ENCODE measurements at regions not wholly inside any gene's neighbourhood (a gene's known extent, or its start where the extent isn't known, plus 50 kb on each side); places are given as distances from the start of the nearest gene placed in this dataset.

DNA sequence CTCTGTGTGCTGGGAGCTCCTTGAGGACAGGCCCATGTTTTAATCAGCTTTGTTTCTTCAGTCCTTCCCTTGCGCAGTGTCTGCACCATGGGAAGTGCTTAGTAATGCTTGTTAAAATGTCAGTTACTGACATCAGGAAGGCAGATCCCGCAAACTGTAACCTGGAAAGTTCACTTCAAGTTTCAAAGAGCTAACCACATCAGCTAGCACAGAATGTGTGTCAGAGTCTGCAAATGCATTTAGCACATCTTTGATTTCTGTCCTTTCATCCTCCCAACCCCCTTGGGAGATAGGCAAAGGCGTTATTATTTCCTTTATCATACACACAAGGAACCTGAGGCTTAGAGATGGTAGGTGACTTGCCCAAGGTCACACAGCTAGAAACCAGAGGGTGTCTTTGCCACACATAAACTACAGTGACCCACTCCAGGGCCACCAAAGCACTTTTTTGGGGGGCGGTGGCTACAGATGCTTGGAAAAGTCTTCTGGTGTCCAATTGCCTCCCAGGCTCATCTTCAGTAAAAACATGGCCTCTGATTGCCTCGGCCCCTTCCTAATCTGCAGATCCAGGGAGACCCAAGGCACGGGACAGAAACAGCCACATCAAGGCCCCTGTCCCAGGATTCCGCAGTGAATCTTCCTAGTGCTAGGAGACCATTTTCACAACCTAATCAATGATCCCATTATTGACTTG, 116.2 kb upstream of the GPR26 start:
- Histone ChIP-seq H3K27ac (no peak overlapping the region), H3K4me3 (no peak overlapping the region), H3K4me1 (no peaks in the 10 kb centered on the region), H3K27me3 (peaks cover 0 to 66% (median 4%) of the 10 kb centered on the region in 3 donors), H3K9me3 (no peaks in the 10 kb centered on the region), H3K36me3 (no peaks in the 10 kb centered on the region)
- 79 to 88% (median 84%) methylated on average over 7 of the region's 7 CpGs for WGBS, 5 donors
- TF ChIP-seq EP300 (IDR thresholded peaks at IDR 0.05) (no peak), POLR2AphosphoS5 (IDR thresholded peaks at IDR 0.05) (no peak), POLR2A (IDR thresholded peaks at IDR 0.05) (no peak)
- TF ChIP-seq, protein P1, sequence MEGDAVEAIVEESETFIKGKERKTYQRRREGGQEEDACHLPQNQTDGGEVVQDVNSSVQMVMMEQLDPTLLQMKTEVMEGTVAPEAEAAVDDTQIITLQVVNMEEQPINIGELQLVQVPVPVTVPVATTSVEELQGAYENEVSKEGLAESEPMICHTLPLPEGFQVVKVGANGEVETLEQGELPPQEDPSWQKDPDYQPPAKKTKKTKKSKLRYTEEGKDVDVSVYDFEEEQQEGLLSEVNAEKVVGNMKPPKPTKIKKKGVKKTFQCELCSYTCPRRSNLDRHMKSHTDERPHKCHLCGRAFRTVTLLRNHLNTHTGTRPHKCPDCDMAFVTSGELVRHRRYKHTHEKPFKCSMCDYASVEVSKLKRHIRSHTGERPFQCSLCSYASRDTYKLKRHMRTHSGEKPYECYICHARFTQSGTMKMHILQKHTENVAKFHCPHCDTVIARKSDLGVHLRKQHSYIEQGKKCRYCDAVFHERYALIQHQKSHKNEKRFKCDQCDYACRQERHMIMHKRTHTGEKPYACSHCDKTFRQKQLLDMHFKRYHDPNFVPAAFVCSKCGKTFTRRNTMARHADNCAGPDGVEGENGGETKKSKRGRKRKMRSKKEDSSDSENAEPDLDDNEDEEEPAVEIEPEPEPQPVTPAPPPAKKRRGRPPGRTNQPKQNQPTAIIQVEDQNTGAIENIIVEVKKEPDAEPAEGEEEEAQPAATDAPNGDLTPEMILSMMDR (IDR thresholded peaks at IDR 0.05): no peak
- intact Hi-C loops (cut with DNase I; ENCODE audit: low total_unique reads): no loop called here
- DNase-seq: no peak

GRCh38 chr10:123550675-123551096, 115.5 kb upstream of the GPR26 start:
- WGBS, 5 donors: 35 to 64% (median 46%) methylated on average over 6 to 9 of the region's 9 CpGs
- Histone ChIP-seq H3K36me3 (no peaks in the 10 kb centered on the region), H3K9me3 (no peaks in the 10 kb centered on the region), H3K27ac (no peak overlapping the region), H3K4me3 (no peak overlapping the region), H3K4me1 (no peaks in the 10 kb centered on the region), H3K27me3 (peaks cover 0 to 72% (median 4%) of the 10 kb centered on the region in 3 donors)
- DNase-seq: no peak
- no peak for TF ChIP-seq POLR2AphosphoS5 (IDR thresholded peaks at IDR 0.05)
- no peak for TF ChIP-seq POLR2A (IDR thresholded peaks at IDR 0.05)
- intact Hi-C loops (cut with DNase I; ENCODE audit: low total_unique reads): no loop called here

GRCh38 chr10:123551259-123551658, 114.9 kb upstream of the GPR26 start:
- Histone ChIP-seq H3K27ac (no peak overlapping the region), H3K4me1 (no peaks in the 10 kb centered on the region), H3K27me3 (peaks cover 0 to 77% (median 8%) of the 10 kb centered on the region in 3 donors), H3K36me3 (no peaks in the 10 kb centered on the region), H3K9me3 (no peaks in the 10 kb centered on the region), H3K4me3 (no peak overlapping the region)
- DNase-seq: no peak
- intact Hi-C loops (cut with DNase I; ENCODE audit: low total_unique reads): no loop called here
- TF ChIP-seq POLR2A (IDR thresholded peaks at IDR 0.05): no peak
- TF ChIP-seq, protein P1 (IDR thresholded peaks at IDR 0.05): no peak
- no peak for TF ChIP-seq EP300 (IDR thresholded peaks at IDR 0.05)
- no peak for TF ChIP-seq POLR2AphosphoS5 (IDR thresholded peaks at IDR 0.05)
- WGBS, 5 donors: 81 to 88% (median 85%) methylated on average over 7 of the region's 7 CpGs

- Histone ChIP-seq H3K4me1 (no peaks in the 10 kb centered on the region), H3K27ac (no peak overlapping the region), H3K27me3 (peaks cover 0 to 85% (median 3%) of the 10 kb centered on the region in 3 donors), H3K4me3 (no peak overlapping the region), H3K36me3 (no peaks in the 10 kb centered on the region), H3K9me3 (no peaks in the 10 kb centered on the region)
- intact Hi-C loops (cut with DNase I; ENCODE audit: low total_unique reads): no loop called here
- TF ChIP-seq, protein P1 (IDR thresholded peaks at IDR 0.05): no peak
- TF ChIP-seq EP300 (IDR thresholded peaks at IDR 0.05): no peak
- no peak for TF ChIP-seq POLR2AphosphoS5 (IDR thresholded peaks at IDR 0.05)
- TF ChIP-seq POLR2A (IDR thresholded peaks at IDR 0.05): no peak
- DNase-seq: no peak
- WGBS, 5 donors: 72 to 76% (median 74%) methylated on average over 11 of the region's 11 CpGs
Observed at GRCh38 chr10:123552760-123553554, 113.2 kb upstream of the GPR26 start.

All from stomach (tissue), 8 donors.